Activated B cell treated with CpG ODN at 0.5 μM for 24 hours (primary cell): ENCODE measurements at regions not wholly inside any gene's neighbourhood (a gene's known extent, or its start where the extent isn't known, plus 50 kb on each side); places are given as distances from the start of the nearest gene placed in this dataset.

Experiments
- ATAC-seq: fragments of 200-7000 bp; cut with Tn5 transposase; one replicate; pipeline ENCODE4 v1.10.0; 2021; ENCODE audit warnings: low read depth, mild to moderate bottlenecking, moderate library complexity
- CTCF ChIA-PET: fragments of 350-600 bp; sonication (Branson Sonifier 250); formaldehyde crosslinking; loops from one replicate; lab custom pipeline; 2021; ENCODE audit warnings: antibody characterized with exemption; lab: Charles Lee
- POLR2A ChIA-PET: fragments of 350-600 bp; sonication (Branson Sonifier 250); formaldehyde crosslinking; loops from one replicate; lab custom pipeline; 2021; ENCODE audit warnings: antibody characterized with exemption; lab: Charles Lee
- DNase-seq: peaks from one replicate; pipeline ENCODE4 v3.0.0; 2022
- H3K27ac Mint-ChIP-seq: one replicate; pipeline ENCODE4 v1.8.0; 2020; ENCODE audit warnings: mixed read lengths
- H3K27me3 Mint-ChIP-seq: one replicate; pipeline ENCODE4 v1.8.0; 2021; ENCODE audit warnings: mixed read lengths
- H3K36me3 Mint-ChIP-seq: one replicate; pipeline ENCODE4 v1.8.0; 2021; ENCODE audit warnings: low read depth, mixed read lengths
- H3K4me1 Mint-ChIP-seq: one replicate; pipeline ENCODE4 v1.8.0; 2021; ENCODE audit warnings: mixed read lengths
- H3K4me3 Mint-ChIP-seq: one replicate; pipeline ENCODE4 v1.8.0; 2020; ENCODE audit warnings: mild to moderate bottlenecking, mixed read lengths
- H3K9me3 Mint-ChIP-seq: one replicate; pipeline ENCODE4 v1.8.0; 2020; ENCODE audit warnings: mixed read lengths
- intact Hi-C: fragments of 100-400 bp; cut with micrococcal nuclease; formaldehyde crosslinking; loops from one replicate; pipeline ENCODE4 v1.15.1; 2024
- TF ChIP-seq, protein P1 (sequence below): fragments of 200-600 bp; IDR thresholded peaks from one replicate; pipeline ENCODE4 v1.8.0; 2022; ENCODE audit warnings: antibody characterized with exemption, mild to moderate bottlenecking

DNA sequence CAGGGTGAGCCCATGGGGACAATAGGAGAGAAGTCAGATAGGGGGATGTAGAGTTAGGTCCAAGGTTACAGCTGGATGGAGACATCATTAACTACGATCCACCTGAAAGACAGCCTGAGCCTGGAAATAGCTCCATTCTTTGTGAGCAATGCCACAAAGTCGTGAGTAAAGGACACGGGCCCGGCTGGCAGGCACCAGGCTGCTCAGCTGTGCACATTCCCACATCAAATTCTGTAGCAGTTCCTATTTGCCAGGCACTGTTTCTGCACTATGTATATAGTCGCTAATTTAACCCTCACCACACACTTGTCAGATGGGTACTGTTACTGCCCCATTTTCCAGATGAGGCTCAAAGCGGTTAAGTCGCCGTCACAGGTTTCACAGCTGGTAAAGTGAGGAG, 338.0 kb upstream of the KAZN start:
- POLR2A ChIA-PET = no interaction called here
- Mint-ChIP-seq H3K4me3 (no peak overlapping the region), H3K9me3 (no peaks in the 10 kb centered on the region), H3K27me3 (peaks cover 15% of the 10 kb centered on the region), H3K36me3 (no peaks in the 10 kb centered on the region), H3K4me1 (peaks cover 5% of the 10 kb centered on the region), H3K27ac (no peak overlapping the region)
- ATAC-seq (no peak), DNase-seq (no peak)
- TF ChIP-seq, protein P1, sequence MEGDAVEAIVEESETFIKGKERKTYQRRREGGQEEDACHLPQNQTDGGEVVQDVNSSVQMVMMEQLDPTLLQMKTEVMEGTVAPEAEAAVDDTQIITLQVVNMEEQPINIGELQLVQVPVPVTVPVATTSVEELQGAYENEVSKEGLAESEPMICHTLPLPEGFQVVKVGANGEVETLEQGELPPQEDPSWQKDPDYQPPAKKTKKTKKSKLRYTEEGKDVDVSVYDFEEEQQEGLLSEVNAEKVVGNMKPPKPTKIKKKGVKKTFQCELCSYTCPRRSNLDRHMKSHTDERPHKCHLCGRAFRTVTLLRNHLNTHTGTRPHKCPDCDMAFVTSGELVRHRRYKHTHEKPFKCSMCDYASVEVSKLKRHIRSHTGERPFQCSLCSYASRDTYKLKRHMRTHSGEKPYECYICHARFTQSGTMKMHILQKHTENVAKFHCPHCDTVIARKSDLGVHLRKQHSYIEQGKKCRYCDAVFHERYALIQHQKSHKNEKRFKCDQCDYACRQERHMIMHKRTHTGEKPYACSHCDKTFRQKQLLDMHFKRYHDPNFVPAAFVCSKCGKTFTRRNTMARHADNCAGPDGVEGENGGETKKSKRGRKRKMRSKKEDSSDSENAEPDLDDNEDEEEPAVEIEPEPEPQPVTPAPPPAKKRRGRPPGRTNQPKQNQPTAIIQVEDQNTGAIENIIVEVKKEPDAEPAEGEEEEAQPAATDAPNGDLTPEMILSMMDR = no peak
- intact Hi-C loops = no loop called here
- CTCF ChIA-PET = no interaction called here

DNA sequence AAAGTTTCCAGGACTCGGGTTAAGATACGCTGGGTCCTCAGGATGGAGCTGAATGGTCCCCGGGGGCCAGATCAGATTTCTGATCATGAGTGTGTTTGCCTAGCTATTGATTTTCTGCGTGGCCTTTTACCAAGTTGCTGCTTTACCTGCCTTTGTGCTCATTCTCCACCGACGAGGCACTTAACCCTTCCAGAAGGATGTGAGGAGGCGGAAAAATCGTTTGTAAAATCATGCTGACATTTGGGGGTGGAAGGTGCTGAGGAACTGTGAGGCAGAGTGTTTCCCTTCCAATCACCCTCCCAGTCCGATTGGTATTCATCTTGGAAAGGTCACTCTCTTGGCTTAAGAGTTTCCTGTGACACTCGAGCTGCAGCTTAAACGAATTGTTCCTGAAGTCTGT, 337.1 kb upstream of the KAZN start:
- no peaks in the 10 kb centered on the region for H3K4me1 Mint-ChIP-seq
- H3K4me3 Mint-ChIP-seq = no peak overlapping the region
- H3K27ac Mint-ChIP-seq = no peak overlapping the region
- ATAC-seq (no peak), DNase-seq (no peak)
- H3K36me3 Mint-ChIP-seq = no peaks in the 10 kb centered on the region
- CTCF ChIA-PET = no interaction called here
- TF ChIP-seq, protein P1 = no peak
- intact Hi-C loops = no loop called here
- peaks cover 18% of the 10 kb centered on the region for H3K27me3 Mint-ChIP-seq
- H3K9me3 Mint-ChIP-seq = no peaks in the 10 kb centered on the region
- POLR2A ChIA-PET = no interaction called here

DNA sequence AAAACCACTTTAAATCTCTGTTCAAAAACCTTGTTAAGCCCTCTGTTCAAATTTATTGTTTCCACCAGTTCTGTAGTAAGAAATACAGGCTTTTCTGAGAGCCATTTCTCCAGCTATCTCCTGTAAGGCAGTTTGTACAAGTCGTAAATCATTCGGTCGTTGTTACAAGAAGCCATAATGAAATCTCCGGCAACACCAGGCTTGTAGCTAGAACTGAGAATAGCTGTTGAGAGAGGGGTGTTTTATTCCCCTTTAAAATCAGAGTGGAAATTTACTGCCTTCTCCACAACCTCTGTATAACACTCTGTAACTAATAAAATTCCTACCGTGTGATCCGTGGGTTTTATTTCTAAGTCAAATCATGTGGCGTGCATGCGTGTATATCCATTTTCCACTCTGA, 335.8 kb upstream of the KAZN start:
- Mint-ChIP-seq H3K9me3 (no peaks in the 10 kb centered on the region), H3K36me3 (no peaks in the 10 kb centered on the region), H3K27me3 (peaks cover 18% of the 10 kb centered on the region), H3K4me3 (no peak overlapping the region), H3K4me1 (no peaks in the 10 kb centered on the region), H3K27ac (no peak overlapping the region)
- ChIA-PET CTCF (no interaction called here), POLR2A (no interaction called here)
- intact Hi-C loops = no loop called here
- no peak for DNase-seq
- TF ChIP-seq, protein P1 = no peak
- no peak for ATAC-seq

DNA sequence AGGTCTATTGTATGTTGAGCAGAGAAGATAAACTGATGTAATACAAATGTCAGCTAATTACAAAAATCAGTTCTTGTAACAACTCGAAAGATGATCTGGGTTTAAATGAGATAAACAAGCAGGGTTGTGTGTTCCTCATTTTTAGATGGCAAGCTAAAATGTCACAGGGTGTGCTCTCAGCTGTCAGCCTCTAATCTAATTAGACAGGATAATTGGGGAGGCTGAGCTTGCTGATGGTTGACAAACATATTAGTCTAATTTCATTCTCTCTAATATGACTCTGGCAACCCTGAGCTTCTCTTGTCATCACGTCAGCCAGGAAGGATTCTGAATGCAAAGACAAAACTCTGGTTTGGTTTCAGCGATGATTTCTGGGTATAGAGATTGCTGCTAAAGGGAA, 335.3 kb upstream of the KAZN start:
- ChIA-PET POLR2A (no interaction called here), CTCF (no interaction called here)
- ATAC-seq = no peak
- no peak for DNase-seq
- no peaks in the 10 kb centered on the region for H3K9me3 Mint-ChIP-seq
- no peaks in the 10 kb centered on the region for H3K36me3 Mint-ChIP-seq
- H3K4me1 Mint-ChIP-seq = no peaks in the 10 kb centered on the region
- peaks cover 18% of the 10 kb centered on the region for H3K27me3 Mint-ChIP-seq
- intact Hi-C loops = no loop called here
- no peak overlapping the region for H3K4me3 Mint-ChIP-seq
- no peak overlapping the region for H3K27ac Mint-ChIP-seq
- TF ChIP-seq, protein P1 = no peak

DNA sequence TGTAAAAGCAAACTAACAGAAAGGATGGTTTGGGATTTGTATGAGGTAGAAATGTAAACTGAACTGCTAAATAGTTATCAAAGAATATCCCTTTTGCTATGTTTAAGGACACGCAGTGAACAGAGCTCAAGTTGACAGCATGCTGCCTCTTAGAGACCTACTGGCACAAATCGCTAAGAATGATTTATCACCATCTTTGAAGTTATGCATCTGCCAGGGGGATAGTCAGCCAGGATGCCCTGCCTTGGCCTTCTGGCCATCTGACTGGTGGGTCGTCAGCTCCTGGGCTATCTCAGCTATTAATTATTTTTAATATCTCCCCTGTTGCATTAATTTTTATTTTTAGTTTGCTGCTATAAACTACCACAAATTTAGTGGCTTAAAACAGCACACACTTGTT, 334.8 kb upstream of the KAZN start:
- ChIA-PET CTCF (no interaction called here), POLR2A (no interaction called here)
- no peaks in the 10 kb centered on the region for H3K4me1 Mint-ChIP-seq
- ATAC-seq (no peak), DNase-seq (no peak)
- TF ChIP-seq, protein P1 = no peak
- H3K9me3 Mint-ChIP-seq = no peaks in the 10 kb centered on the region
- intact Hi-C loops = no loop called here
- H3K36me3 Mint-ChIP-seq = no peaks in the 10 kb centered on the region
- no peak overlapping the region for H3K4me3 Mint-ChIP-seq
- H3K27ac Mint-ChIP-seq = no peak overlapping the region
- peaks cover 18% of the 10 kb centered on the region for H3K27me3 Mint-ChIP-seq
